ENCODE measurements at regions not wholly inside any gene's neighbourhood (a gene's known extent, or its start where the extent isn't known, plus 50 kb on each side); places are given as distances from the start of the nearest gene placed in this dataset.
A peak's percentile ranks its signal among the peaks of the same experiment; 100 is the strongest.

DNA sequence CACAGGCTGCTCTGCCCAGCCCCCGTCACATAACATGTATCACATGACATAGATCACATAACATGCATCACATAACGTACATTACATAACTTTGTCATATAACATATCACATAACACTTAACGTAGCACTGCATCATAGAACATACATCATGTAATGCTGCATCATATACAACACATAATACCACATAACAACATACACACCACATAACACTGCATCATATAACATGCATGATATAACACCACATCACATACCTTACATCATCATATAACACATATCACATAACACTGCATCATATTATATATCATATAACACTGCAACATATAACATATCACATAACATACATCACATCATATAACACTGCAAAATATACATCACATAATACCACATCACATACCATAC lies 83.8 kb downstream of the AXIN2 start:
- no peak for DNase-seq

DNA sequence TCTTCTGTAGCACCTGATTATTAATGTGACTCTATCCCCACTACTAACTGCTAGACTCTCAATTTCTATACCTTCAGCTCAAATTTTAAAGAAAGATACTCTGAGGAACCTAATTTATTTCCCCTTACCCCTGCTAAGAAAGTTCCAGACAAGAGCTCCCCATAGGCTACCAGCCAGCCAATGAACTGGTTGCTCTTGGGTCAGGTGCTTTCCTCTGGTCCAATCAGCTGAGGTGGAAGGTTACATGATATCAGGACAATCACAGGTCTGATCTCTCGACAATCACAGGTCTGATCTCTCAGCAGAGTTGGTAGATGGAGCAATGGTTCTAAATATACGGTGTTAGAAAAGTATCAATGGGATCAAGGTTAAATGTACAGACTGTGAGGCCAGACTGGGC lies 86.8 kb downstream of the AXIN2 start:
- no peak for DNase-seq

GRCh38 chr17:65473985-65474384 lies 87.5 kb downstream of the AXIN2 start:
- no peak for DNase-seq

DNA sequence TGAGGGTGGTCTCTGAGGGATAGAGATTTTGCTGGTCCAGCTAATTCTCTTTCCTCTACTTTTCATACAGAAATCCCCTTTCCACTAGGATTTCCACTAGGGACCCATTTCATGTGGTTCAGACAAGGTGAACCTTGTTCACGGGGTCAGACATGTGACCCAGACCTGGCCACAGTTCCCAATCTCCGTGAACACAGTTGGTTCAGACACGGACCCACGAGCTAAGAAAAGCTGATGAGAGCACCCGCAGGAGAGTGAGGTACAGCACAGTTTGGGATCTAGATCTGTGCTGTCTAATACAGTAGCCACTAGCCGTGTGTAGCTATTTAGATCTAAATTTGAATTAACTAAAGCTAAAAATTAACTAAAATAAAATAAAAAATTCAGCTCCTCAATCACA lies 88.1 kb downstream of the AXIN2 start:
- DNase-seq, result no peak

DNA sequence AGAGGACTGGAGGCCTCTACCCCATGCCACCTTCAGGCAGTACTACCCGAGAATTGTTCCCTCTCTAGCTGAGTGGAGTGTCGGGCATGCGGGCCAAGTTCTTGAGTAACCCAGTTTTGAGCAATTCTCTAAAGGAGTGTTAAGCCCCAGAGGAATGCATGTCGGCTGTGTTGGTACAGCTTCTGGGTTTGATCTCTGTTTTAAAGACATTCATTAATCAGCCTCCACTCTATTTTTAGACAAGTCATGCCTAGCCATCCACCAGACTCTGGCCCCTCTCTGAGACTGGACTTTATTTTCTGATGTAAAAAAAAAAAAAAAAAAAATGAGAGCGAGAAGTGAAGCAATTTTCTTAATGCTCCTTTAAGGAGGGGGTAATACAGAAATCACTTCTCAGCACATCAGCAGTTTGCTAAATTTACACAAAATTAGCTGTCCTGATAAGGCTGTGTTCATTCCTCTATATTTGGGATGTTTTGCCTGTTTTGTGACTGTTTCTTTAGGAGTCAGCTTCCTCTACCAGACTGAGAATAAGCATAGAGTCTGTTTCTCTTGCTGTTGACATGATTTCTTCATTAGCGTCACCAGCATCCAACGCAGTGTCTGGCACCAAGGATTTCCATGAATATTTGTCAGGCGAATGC lies 88.7 kb downstream of the AXIN2 start:
- DNase-seq, result no peak

DNA sequence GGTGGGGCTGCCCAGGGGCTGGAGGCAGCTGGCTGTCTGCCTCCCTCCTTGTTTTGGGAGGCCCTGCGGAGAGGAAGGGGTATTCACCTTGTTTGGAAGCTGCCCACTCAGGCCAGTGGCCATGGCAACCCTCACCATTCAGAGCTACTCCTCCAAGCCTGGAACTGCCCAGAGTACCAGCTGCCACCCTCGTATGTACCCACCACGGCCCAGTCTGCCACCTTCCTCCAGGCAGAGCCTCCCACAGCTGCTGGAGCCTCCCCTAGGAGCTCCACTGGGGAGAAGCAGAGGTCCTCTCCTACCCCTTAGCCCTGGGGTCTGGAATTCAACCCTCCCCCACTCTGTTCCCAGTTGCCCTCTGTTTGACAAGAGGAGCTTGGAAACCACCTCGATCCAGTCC lies 90.7 kb downstream of the AXIN2 start:
- no peak for DNase-seq

GRCh38 chr17:65468321-65468720 lies 93.1 kb downstream of the AXIN2 start:
- DNase-seq, result no peak

- no peak for DNase-seq
Observed at GRCh38 chr17:65467156-65467555, 94.3 kb downstream of the AXIN2 start.

- DNase-seq, result no peak
Observed at GRCh38 chr17:65466547-65466946, 94.9 kb downstream of the AXIN2 start.

DNA sequence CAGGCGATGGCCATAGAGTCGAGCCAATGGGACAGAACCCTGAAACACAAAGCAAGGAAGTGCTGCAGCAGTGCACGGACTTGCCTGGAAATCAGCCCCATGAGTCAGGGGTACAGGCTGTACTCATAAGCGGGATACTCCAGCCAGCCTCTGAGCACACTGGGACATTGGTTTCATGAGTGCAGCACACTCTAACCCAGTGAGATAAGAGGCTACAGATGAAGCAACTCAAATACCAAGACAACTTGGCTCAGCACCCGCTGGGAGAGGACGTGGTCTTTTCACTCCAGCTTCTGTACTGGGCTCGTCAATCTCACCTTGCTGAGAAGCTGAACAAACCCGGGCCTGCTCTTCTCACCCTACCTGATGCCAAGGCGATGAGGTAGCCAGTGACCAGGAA lies 98.2 kb downstream of the AXIN2 start:
- DNase-seq, result no peak

DNA sequence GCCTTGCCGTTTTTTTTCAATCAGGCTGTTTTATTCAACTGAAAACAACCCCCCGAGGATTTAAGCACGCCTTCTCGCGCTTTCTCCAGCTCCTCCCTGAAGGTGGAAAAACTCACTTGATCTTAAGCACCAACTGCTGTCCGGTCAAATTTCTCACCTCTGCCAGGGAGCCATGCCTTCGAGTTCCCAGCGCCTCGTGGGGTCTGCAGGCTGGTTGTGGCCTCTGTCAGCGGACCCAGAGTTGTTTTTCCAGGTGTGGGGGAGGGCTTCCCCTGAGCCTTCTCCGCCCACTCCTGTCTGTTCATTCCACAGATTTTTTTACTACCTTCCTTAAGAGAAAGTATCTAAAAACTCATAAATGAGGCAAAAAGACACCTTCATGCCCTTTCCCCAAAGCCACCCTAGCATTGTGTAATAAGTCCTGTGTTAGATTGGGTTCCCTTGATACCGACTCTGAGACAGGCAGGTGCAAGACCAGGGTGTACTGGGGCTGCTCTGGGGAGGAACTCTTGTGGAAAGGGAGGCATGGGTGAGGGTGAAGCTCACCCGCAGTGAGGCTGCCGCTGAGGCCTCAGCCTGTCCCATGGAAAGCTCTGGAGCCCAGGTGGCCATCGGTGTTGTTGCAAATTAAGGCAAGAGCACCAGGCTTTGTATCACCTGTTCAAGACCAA lies 101.6 kb downstream of the AXIN2 start:
- DNase-seq, result no peak

DNA sequence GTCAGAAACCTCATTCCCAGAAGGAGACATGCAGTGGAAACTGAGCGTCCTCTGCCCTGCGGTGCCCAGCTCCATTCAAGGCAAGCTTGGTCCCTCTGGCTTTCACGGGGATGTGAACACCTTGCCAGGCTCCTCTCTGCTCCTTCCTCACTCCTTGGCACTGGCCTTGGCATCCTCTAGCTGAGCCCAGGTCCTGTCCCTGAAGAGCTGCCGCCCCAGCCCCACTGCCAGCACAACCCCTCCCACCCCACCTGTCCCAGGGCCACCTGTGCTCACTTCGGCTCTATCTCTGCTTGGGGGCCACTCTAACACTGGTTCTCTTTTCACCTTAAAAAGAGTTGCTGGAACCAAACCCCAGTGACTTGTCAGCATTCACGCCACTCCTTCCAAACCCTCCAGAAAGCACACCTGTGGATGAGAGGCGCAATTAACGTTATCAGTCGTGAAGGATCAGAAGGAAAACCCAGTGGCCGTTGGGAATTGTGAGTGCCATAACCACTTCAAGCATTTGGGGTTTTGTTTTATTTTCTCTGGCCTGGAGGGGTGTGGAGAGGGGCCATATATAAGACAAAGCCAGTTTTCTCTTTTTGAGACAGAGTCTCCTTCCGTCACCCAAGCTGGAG lies 103.7 kb downstream of the AXIN2 start:
- no peak for DNase-seq

DNA sequence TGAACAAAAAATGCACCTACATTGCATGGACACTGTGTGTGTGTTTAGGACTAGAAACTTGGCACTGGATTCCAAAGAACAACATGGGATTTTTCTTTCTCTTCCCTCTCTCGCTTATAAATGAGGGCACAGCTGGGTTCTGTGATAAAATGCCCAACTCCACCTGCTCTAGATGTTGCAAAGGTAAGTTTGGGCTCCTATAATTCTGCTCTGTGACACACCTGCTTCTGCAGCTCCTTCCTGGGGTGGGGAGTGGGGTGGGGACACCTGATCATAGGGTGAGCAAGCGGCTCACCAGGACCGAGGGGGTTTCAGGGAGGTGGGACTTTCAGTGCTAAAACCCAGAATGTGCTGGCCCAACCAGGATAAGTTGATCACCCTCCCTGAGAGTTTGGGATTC lies 104.3 kb downstream of the AXIN2 start:
- no peak for DNase-seq

- DNase-seq, result no peak
Observed at GRCh38 chr17:65456368-65457151, 104.9 kb downstream of the AXIN2 start.

- DNase-seq, result peak; percentile 3
Observed at GRCh38 chr17:65455972-65456343, 105.5 kb downstream of the AXIN2 start.

DNA sequence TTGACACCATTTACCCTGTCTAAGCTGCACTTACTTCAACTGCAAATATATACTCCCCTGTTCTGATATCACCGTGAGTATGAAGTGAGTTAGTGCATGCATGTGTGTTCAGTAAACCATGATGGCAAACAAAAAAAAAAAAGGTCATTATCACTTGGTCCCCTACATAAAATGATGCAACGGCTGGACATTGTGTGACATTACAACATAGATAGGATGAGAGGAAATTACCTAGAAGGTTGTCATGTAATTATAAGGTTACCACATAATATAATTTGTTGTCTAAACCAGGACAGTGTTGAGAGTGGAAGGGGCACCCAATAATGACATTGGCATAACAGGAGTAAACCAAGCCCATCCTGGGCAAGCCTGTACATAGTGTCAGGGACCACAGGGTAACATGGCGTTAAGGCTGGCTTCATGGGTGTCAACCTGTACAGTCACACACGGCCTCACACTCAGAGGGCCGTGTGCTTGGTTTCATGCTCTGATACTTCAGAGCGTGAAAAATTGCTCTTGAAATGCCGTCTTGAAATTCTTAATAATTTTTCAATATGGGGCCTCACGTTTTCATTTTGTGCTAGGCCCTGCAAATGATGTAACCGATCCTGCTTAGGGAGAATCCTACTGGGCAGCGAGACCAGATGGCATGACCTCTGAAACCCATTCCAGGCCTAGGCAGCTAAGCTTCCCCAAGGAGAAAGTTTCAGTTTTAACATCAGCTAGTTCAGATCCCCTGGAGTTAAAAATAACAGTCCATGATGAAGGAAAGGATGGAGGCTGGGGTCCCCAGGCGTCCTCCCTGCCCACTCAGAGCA lies 106.1 kb downstream of the AXIN2 start:
- no peak for DNase-seq

DNA sequence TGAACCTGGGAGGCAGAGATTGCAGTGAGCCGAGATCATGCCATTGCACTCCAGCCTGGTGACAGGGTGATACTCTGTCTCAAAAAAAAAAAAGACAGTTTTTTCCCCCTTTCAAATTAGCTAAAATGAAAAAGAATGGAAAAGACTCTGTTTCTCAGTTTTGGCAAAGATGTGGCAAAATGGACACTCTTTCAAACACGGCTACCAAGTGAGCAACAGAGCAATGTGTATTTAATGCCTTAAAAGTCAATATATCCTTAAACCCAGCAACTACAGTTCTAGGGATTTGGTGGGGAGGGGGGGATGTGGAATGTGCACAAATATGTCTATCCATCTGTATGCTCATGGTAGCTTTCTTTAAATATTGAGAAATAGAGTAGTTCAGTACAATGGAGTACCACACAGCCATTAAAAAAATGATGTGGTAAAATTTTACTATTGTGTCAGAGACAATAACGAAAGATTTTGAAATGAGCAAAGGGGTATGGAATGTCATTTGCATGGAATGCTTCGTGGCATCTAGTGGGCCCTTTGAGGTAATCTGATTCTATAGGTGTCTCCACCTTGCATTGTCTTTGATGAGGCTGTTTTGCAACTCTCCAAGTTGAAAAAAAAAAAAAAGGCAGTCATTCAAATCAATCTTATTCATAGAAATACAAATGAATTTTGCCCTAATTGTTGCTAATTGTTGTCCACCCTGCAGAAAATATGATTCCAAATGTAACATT lies 108.1 kb downstream of the AXIN2 start:
- DNase-seq, result no peak

- no peak for DNase-seq
Observed at GRCh38 chr17:65449495-65449894, 112.0 kb downstream of the AXIN2 start.

GRCh38 chr17:65447823-65448222 lies 113.6 kb downstream of the AXIN2 start:
- DNase-seq, result no peak

- no peak for DNase-seq
Observed at GRCh38 chr17:65446838-65447526, 114.5 kb downstream of the AXIN2 start.

GRCh38 chr17:65446043-65446442 lies 115.4 kb downstream of the AXIN2 start:
- DNase-seq, result no peak

DNA sequence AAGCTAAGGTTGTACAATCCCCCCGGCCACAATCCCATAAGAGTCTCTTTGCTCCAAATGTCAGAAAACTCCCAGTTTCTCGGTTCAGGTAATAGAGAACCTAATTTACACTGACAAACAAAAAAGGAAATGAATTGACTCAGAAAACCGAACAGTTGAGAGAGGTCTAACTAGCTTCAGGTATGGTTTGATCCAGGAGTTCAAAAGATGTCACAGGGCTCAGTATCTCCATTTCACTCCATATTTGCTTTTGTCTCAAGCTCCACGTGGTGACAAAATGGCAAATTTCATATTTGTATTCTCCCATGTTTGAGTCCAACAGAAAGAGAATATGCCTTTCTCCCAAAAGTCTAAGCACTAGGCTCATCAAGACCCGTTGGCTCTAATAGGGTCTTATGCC lies 117.4 kb downstream of the AXIN2 start:
- DNase-seq, result no peak
